Neuron (in vitro differentiated cells): ENCODE measurements at regions not wholly inside any gene's neighbourhood (a gene's known extent, or its start where the extent isn't known, plus 50 kb on each side); places are given as distances from the start of the nearest gene placed in this dataset.

Experiments
- H2AFZ ChIP-seq: one replicate; pipeline ENCODE4 v1.6.1; 2013; ENCODE audit warnings: low read depth, mild to moderate bottlenecking, inconsistent platforms, low read length, moderate library complexity
- H3K27me3 ChIP-seq: one replicate; pipeline ENCODE4 v1.6.1; 2013; ENCODE audit warnings: low read length; ENCODE audit not compliant: insufficient read depth
- H3K36me3 ChIP-seq: one replicate; pipeline ENCODE4 v1.6.1; 2013; ENCODE audit warnings: low read length; ENCODE audit not compliant: insufficient read depth
- H3K4me1 ChIP-seq: one replicate; pipeline ENCODE4 v1.6.1; 2013; ENCODE audit warnings: low read length; ENCODE audit not compliant: insufficient read depth
- H3K4me3 ChIP-seq: 2 replicates; pipeline ENCODE4 v1.5.1; 2013; ENCODE audit warnings: mild to moderate bottlenecking, low read length, moderate library complexity
- H3K9me3 ChIP-seq: one replicate; pipeline ENCODE4 v1.6.1; 2013; ENCODE audit warnings: low read length

- H3K4me1 ChIP-seq = no peaks in the 10 kb centered on the region
- H3K4me3 ChIP-seq = no peak overlapping the region
- no peaks in the 10 kb centered on the region for H3K27me3 ChIP-seq
- H3K36me3 ChIP-seq = no peaks in the 10 kb centered on the region
- H3K9me3 ChIP-seq = peaks cover 6% of the 10 kb centered on the region
- no peak overlapping the region for H2AFZ ChIP-seq
Measured at GRCh38 chr12:110998165-110998564, 77.8 kb upstream of the MYL2 start.

- Histone ChIP-seq H3K9me3 (peaks cover 6% of the 10 kb centered on the region), H2AFZ (no peak overlapping the region), H3K27me3 (no peaks in the 10 kb centered on the region), H3K4me3 (no peak overlapping the region), H3K4me1 (no peaks in the 10 kb centered on the region), H3K36me3 (no peaks in the 10 kb centered on the region)
Measured at GRCh38 chr12:110996415-110996814, 76.0 kb upstream of the MYL2 start.

GRCh38 chr12:110995615-110996014 lies 75.2 kb upstream of the MYL2 start:
- Histone ChIP-seq H3K9me3 (peaks cover 6% of the 10 kb centered on the region), H3K4me1 (no peaks in the 10 kb centered on the region), H2AFZ (no peak overlapping the region), H3K4me3 (no peak overlapping the region), H3K27me3 (no peaks in the 10 kb centered on the region), H3K36me3 (no peaks in the 10 kb centered on the region)

DNA sequence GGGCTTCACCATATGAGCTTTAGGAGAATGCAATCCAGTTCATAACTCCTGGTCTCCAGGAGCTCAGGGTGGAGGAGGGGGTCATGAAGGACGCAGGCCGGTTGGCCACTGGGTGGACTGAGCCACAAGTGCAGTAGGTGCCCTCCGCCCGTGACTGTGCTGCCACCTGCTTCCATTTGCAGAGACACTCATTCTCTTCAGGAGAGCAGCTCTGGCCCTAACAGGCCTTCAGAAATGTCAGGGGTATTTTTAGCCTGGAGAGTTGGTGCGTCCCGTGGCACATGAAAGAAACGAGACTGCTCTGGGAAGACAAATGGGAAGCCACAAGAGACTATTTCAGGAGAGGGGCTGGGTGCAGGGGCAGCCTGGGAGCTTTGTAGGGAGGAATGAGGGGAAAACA lies 74.6 kb upstream of the MYL2 start:
- Histone ChIP-seq H3K4me3 (no peak overlapping the region), H3K9me3 (peaks cover 6% of the 10 kb centered on the region), H3K36me3 (no peaks in the 10 kb centered on the region), H3K27me3 (no peaks in the 10 kb centered on the region), H2AFZ (no peak overlapping the region), H3K4me1 (no peaks in the 10 kb centered on the region)

DNA sequence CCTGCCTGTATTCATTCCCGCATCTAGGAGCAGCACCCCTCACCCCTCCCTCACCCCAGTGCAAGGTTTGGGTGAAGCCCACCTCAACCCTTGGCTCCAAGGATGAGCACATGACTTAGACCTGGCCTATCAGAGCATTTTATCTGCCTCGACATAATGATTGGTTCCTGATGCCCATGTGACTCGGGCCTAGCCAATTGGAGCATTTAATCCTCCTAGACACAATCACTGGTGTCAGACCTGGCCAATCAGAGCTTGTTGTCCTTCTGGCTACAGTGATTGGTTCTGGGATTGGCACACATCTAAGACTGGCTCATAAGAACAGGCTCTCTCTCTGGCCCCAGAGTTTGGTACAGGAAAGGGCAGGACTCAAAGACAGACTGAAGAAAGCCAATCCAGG lies 73.1 kb upstream of the MYL2 start:
- H3K27me3 ChIP-seq = no peaks in the 10 kb centered on the region
- H3K4me3 ChIP-seq = no peak overlapping the region
- no peaks in the 10 kb centered on the region for H3K4me1 ChIP-seq
- no peaks in the 10 kb centered on the region for H3K36me3 ChIP-seq
- H2AFZ ChIP-seq = no peak overlapping the region
- no peaks in the 10 kb centered on the region for H3K9me3 ChIP-seq

- Histone ChIP-seq H3K4me1 (no peaks in the 10 kb centered on the region), H3K36me3 (no peaks in the 10 kb centered on the region), H3K9me3 (no peaks in the 10 kb centered on the region), H3K4me3 (no peak overlapping the region), H3K27me3 (no peaks in the 10 kb centered on the region), H2AFZ (no peak overlapping the region)
Measured at GRCh38 chr12:110992909-110993308, 72.5 kb upstream of the MYL2 start.

DNA sequence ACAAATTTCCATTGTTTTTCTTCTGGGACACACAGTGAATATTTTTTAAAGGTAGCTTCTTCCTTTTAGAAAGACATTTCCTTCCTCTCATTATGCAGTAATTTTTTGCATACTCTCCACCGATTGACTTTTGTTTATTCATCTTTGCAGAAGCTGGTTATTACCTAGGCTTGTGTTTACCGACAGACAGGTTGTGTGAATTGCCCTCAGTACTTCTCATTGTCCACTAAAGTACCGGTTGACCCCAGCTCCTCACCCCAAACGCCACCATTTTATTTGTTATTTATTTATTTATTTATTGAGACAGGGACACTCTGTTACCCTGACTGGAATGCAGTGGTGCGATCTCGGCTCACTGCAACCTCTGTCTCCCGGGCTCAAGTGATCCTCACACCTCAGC lies 63.4 kb upstream of the MYL2 start:
- Histone ChIP-seq H3K9me3 (no peaks in the 10 kb centered on the region), H3K4me3 (no peak overlapping the region), H3K27me3 (no peaks in the 10 kb centered on the region), H3K36me3 (no peaks in the 10 kb centered on the region), H3K4me1 (no peaks in the 10 kb centered on the region), H2AFZ (no peak overlapping the region)

GRCh38 chr12:110972866-110973265 lies 52.5 kb upstream of the MYL2 start:
- H3K9me3 ChIP-seq = no peaks in the 10 kb centered on the region
- H2AFZ ChIP-seq = no peak overlapping the region
- no peaks in the 10 kb centered on the region for H3K4me1 ChIP-seq
- no peak overlapping the region for H3K4me3 ChIP-seq
- H3K27me3 ChIP-seq = no peaks in the 10 kb centered on the region
- no peaks in the 10 kb centered on the region for H3K36me3 ChIP-seq

DNA sequence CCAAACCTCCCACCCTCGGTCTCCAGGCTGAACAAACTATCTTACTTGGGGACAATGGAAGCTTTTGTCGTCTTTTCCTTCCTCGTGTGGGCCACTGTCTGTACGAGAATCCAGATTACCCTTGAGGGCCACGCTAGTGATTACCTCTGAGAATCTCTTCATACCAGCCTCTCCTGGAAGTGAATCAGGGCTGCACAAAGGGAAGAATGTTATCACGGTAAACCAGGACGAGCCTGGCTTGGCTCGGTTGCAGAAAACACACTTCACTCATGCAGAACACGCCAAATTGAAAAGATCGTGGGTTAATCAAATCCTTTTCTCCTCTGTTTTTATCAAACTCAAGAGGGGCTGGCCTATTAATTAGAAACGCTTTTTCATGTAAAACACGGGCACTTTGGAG lies 51.6 kb upstream of the MYL2 start:
- H3K4me1 ChIP-seq = no peaks in the 10 kb centered on the region
- H2AFZ ChIP-seq = no peak overlapping the region
- H3K36me3 ChIP-seq = no peaks in the 10 kb centered on the region
- no peaks in the 10 kb centered on the region for H3K9me3 ChIP-seq
- H3K4me3 ChIP-seq = no peak overlapping the region
- no peaks in the 10 kb centered on the region for H3K27me3 ChIP-seq

DNA sequence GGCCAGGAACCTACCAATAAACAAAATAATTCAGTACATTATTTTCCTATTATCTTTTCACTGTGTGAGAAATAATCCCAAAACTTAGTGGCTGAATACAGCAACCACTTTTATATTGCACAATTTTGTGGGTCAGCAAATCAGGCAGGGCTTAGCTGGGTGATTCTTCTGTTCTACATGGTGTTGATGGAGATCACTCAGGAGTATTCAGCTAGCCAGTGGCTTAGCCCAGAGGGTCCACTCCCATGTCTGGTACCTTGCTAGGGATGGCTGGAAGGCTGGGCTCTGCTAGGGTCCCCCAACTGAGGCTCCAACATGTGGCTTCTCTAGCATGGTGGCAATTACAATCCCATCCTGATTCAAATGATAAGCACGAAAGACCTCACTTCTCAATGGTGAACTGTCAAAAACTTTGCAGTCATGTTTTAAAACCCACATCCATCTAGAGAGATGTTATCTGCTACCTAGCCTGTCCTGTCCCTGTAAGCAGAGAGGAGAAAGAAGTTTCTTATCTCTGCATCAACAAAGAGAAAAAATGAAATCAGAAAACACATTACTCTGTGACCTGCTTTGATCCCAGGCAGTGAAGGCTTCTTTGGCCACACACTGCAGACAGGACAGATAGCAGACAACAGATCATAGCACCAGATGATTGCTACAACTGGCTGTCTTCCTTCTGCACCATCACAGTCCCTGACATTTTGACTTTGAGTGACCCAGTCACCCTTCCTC lies 51.0 kb upstream of the MYL2 start:
- no peaks in the 10 kb centered on the region for H3K36me3 ChIP-seq

More for the DNA sequence above, 51.0 kb upstream of the MYL2 start:
- Histone ChIP-seq H3K9me3 (no peaks in the 10 kb centered on the region), H2AFZ (no peak overlapping the region), H3K4me3 (no peak overlapping the region), H3K27me3 (no peaks in the 10 kb centered on the region), H3K4me1 (no peaks in the 10 kb centered on the region)
